GM23338 (cell line): ENCODE measurements at regions not wholly inside any gene's neighbourhood (a gene's known extent, or its start where the extent isn't known, plus 50 kb on each side); places are given as distances from the start of the nearest gene placed in this dataset.

ENCODE experiments used
- ATAC-seq: fragments of 200-7000 bp; cut with Tn5 transposase; 3 replicates; pipeline ENCODE4 v1.9.1; 2020
- DNase-seq: peaks from one replicate; pipeline ENCODE4 v3.0.0-alpha.2; 2015; ENCODE audit warnings: low spot score
- H2AFZ ChIP-seq: fragments of 200-600 bp; sonication (generic); 2 replicates; pipeline ENCODE4 v1.8.0; 2016; ENCODE audit warnings: antibody characterized with exemption, mild to moderate bottlenecking, moderate library complexity
- H3F3A ChIP-seq: fragments of 200-600 bp; sonication (generic); replicated peaks from 2 replicates; pipeline ENCODE4 v1.8.0; 2017; ENCODE audit warnings: antibody characterized with exemption, mixed run types, low read depth
- H3K27ac ChIP-seq: fragments of 200-600 bp; sonication (generic); 2 replicates; pipeline ENCODE4 v1.6.1; 2016; ENCODE audit warnings: low read depth
- H3K27me3 ChIP-seq: fragments of 200-600 bp; sonication (generic); 2 replicates; pipeline ENCODE4 v1.8.0; 2016; ENCODE audit warnings: mild to moderate bottlenecking, mixed run types, moderate library complexity; ENCODE audit not compliant: insufficient read depth
- H3K36me3 ChIP-seq: fragments of 200-600 bp; sonication (generic); 2 replicates; pipeline ENCODE4 v1.8.0; 2016; ENCODE audit warnings: mild to moderate bottlenecking; ENCODE audit not compliant: insufficient read depth
- H3K4me1 ChIP-seq: fragments of 200-600 bp; sonication (generic); 2 replicates; pipeline ENCODE4 v1.8.0; 2016; ENCODE audit warnings: mild to moderate bottlenecking, moderate library complexity; ENCODE audit not compliant: insufficient read depth
- H3K4me2 ChIP-seq: fragments of 200-600 bp; sonication (generic); 2 replicates; pipeline ENCODE4 v1.7.1; 2017; ENCODE audit warnings: mixed run types
- H3K4me3 ChIP-seq: fragments of 200-600 bp; sonication (generic); 2 replicates; pipeline ENCODE4 v1.6.1; 2016; ENCODE audit warnings: mixed run types
- H3K79me2 ChIP-seq: fragments of 200-600 bp; sonication (generic); replicated peaks from 2 replicates; pipeline ENCODE4 v1.8.0; 2017; ENCODE audit warnings: mild to moderate bottlenecking; ENCODE audit not compliant: insufficient read depth
- H3K9me2 ChIP-seq: fragments of 200-600 bp; sonication (generic); 2 replicates; pipeline ENCODE4 v1.8.0; 2017; ENCODE audit not compliant: insufficient read depth
- H4K20me1 ChIP-seq: fragments of 200-600 bp; sonication (generic); replicated peaks from 2 replicates; pipeline ENCODE4 v1.8.0; 2017; ENCODE audit warnings: mild to moderate bottlenecking; ENCODE audit not compliant: insufficient read depth
- H3K27ac Mint-ChIP-seq: 2 replicates; pipeline ENCODE4 v1.8.0; 2020; ENCODE audit warnings: inconsistent platforms, mild to moderate bottlenecking, moderate library complexity, mixed read lengths
- H3K27me3 Mint-ChIP-seq: 3 replicates; pipeline ENCODE4 v1.8.0; 2022; ENCODE audit warnings: low read depth, mild to moderate bottlenecking, moderate library complexity, mixed read lengths, inconsistent platforms; ENCODE audit not compliant: insufficient read depth, poor library complexity
- H3K36me3 Mint-ChIP-seq: 3 replicates; pipeline ENCODE4 v1.8.0; 2021; ENCODE audit warnings: low read depth, mild to moderate bottlenecking, inconsistent platforms, moderate library complexity, mixed read lengths
- H3K4me1 Mint-ChIP-seq: 3 replicates; pipeline ENCODE4 v1.8.0; 2020; ENCODE audit warnings: mild to moderate bottlenecking, inconsistent platforms, mixed read lengths
- H3K4me3 Mint-ChIP-seq: 3 replicates; pipeline ENCODE4 v1.8.0; 2021; ENCODE audit warnings: moderate library complexity, mild to moderate bottlenecking, inconsistent platforms, mixed read lengths
- H3K9me3 Mint-ChIP-seq: 3 replicates; pipeline ENCODE4 v1.8.0; 2020; ENCODE audit warnings: moderate library complexity, mild to moderate bottlenecking, inconsistent platforms, mixed read lengths
- CREB1 ChIP-seq: fragments of 250-450 bp; sonication (Bioruptor Pico); IDR thresholded peaks from 2 replicates; pipeline ENCODE4 v1.5.0; 2020; ENCODE audit warnings: low read depth, mild to moderate bottlenecking, moderate library complexity
- EZH2 ChIP-seq: fragments of 200-600 bp; sonication (generic); IDR thresholded peaks from one replicate; pipeline ENCODE4 v1.8.0; 2017; ENCODE audit warnings: antibody characterized with exemption, mild to moderate bottlenecking, low read depth; ENCODE audit not compliant: unreplicated experiment
- EZH2phosphoT487 ChIP-seq: fragments of 200-600 bp; sonication (generic); IDR thresholded peaks from one replicate; pipeline ENCODE4 v1.8.1; 2018; ENCODE audit warnings: antibody characterized with exemption; ENCODE audit not compliant: unreplicated experiment
- POLR2AphosphoS5 ChIP-seq: IDR thresholded peaks from 2 replicates; pipeline ENCODE4 v1.6.1; 2016; ENCODE audit warnings: antibody characterized with exemption, low read depth
- STAT1 ChIP-seq: IDR thresholded peaks from one replicate; pipeline ENCODE4 v1.6.1; 2016; ENCODE audit warnings: antibody characterized with exemption; ENCODE audit not compliant: unreplicated experiment
- ZNF114 ChIP-seq: fragments of 250-450 bp; sonication (Bioruptor Pico); IDR thresholded peaks from 2 replicates; pipeline ENCODE4 v1.5.0; 2020; ENCODE audit warnings: mild to moderate bottlenecking, moderate library complexity
- ZNF331 ChIP-seq: fragments of 250-450 bp; sonication (Bioruptor Pico); IDR thresholded peaks from 2 replicates; pipeline ENCODE4 v1.5.0; 2020; ENCODE audit warnings: low read depth, mild to moderate bottlenecking, moderate library complexity
- TF ChIP-seq, protein P1 (sequence below), 2 experiments: fragments of 200-600 bp in 1 of 2; sonication (generic) in 1 of 2; conservative IDR thresholded peaks; 2 replicates each; pipeline versions ENCODE4 v1.5.1 to v1.6.1; 2016 to 2017; ENCODE audit warnings: antibody characterized with exemption in 2 of 2, low read depth in 2 of 2, mild to moderate bottlenecking in 2 of 2, moderate library complexity in 1 of 2
- TF ChIP-seq, protein P2 (sequence below): IDR thresholded peaks from 2 replicates; pipeline ENCODE4 v1.6.1; 2016; ENCODE audit warnings: antibody characterized with exemption

DNA sequence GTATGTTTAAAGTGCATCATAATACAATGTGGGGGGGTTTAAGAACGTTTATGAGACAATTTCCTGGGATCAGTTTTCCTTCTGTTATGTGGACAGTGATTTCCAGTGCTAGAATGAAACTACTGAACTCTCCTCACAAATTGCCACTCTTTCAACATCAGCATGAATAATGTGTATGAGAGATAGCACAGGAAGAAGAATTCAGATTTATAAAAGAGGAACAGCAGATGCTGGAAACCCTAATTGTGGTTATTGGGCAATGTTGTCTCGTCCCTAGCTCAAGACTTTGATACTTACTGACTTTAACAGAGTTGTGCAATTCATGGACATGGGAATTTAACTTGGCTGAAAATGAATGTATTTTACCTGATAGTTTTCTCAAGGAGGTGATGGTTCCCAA, 410.8 kb upstream of the MEF2C start (continued):
- TF ChIP-seq, protein P1, sequence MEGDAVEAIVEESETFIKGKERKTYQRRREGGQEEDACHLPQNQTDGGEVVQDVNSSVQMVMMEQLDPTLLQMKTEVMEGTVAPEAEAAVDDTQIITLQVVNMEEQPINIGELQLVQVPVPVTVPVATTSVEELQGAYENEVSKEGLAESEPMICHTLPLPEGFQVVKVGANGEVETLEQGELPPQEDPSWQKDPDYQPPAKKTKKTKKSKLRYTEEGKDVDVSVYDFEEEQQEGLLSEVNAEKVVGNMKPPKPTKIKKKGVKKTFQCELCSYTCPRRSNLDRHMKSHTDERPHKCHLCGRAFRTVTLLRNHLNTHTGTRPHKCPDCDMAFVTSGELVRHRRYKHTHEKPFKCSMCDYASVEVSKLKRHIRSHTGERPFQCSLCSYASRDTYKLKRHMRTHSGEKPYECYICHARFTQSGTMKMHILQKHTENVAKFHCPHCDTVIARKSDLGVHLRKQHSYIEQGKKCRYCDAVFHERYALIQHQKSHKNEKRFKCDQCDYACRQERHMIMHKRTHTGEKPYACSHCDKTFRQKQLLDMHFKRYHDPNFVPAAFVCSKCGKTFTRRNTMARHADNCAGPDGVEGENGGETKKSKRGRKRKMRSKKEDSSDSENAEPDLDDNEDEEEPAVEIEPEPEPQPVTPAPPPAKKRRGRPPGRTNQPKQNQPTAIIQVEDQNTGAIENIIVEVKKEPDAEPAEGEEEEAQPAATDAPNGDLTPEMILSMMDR (conservative IDR thresholded peaks at IDR 0.05; ENCODE audit: low read depth in 2 of 2) = no peak
- TF ChIP-seq POLR2AphosphoS5 (no peak), ZNF114 (CRISPR knock-in tag) (no peak), ZNF331 (no peak), CREB1 (CRISPR knock-in tag) (no peak), STAT1 (no peak)
- TF ChIP-seq, protein P2, sequence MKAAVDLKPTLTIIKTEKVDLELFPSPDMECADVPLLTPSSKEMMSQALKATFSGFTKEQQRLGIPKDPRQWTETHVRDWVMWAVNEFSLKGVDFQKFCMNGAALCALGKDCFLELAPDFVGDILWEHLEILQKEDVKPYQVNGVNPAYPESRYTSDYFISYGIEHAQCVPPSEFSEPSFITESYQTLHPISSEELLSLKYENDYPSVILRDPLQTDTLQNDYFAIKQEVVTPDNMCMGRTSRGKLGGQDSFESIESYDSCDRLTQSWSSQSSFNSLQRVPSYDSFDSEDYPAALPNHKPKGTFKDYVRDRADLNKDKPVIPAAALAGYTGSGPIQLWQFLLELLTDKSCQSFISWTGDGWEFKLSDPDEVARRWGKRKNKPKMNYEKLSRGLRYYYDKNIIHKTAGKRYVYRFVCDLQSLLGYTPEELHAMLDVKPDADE = no peak

DNA sequence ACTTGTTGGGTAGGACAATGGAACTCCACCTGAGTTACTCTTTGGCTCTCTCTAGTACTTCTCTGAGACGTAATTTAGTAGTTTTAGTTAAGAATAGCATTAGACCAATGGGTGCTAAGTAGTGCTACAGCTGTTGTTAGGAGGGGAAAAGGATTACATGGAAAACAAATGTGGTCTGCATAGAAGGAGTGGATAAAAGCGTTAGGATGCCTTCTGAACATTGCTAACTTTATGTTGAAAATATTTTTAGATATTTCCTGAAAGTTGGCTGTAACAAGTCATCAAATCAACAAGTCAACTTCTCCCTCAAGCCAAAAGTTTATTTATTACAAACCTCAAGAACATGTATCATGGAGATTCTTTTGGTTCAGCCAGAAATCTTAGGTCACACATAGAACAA, 409.5 kb upstream of the MEF2C start:
- DNase-seq (no peak), ATAC-seq (no peak)
- no peaks in the 10 kb centered on the region for H3K36me3 Mint-ChIP-seq
- H3K9me2 ChIP-seq = no peaks in the 10 kb centered on the region
- no peaks in the 10 kb centered on the region for H3K27me3 ChIP-seq
- H3K79me2 ChIP-seq = no peaks in the 10 kb centered on the region
- no peaks in the 10 kb centered on the region for H4K20me1 ChIP-seq
- H3K27ac Mint-ChIP-seq = no peak overlapping the region
- H3K27me3 Mint-ChIP-seq = no peaks in the 10 kb centered on the region
- no peaks in the 10 kb centered on the region for H3K36me3 ChIP-seq
- H3F3A ChIP-seq = no peaks in the 10 kb centered on the region
- no peak overlapping the region for H2AFZ ChIP-seq
- peaks cover 6% of the 10 kb centered on the region for H3K4me1 Mint-ChIP-seq
- H3K27ac ChIP-seq = no peak overlapping the region
- H3K4me3 Mint-ChIP-seq = no peak overlapping the region
- H3K9me3 Mint-ChIP-seq = no peaks in the 10 kb centered on the region
- TF ChIP-seq EZH2phosphoT487 = no peak
- H3K4me2 ChIP-seq = no peak overlapping the region
- H3K4me3 ChIP-seq = no peak overlapping the region
- H3K4me1 ChIP-seq = no peaks in the 10 kb centered on the region

DNA sequence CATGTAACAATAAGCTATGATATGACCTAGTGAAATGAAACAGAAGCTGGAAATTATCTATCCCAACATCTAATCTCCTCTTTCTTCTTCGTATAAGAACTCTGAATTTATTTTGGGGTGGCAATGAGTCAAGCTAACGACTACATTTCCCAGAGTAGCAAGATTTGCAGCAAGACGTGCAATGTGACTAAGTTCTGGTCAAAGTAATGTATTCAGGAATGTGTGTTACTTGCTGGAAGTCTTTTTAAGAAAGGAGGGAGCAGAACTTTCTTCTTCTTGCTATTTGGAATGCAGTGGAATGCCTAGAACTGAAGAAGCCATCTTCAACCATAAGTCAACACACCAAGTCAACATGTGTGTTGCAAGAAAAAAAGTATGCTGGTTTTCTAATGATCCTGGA, 406.6 kb upstream of the MEF2C start:
- no peak overlapping the region for H3K27ac ChIP-seq
- H3K4me1 ChIP-seq = no peaks in the 10 kb centered on the region
- no peaks in the 10 kb centered on the region for H3K27me3 Mint-ChIP-seq
- ATAC-seq (no peak), DNase-seq (no peak)
- H3K9me2 ChIP-seq = no peaks in the 10 kb centered on the region
- H3K9me3 Mint-ChIP-seq = no peaks in the 10 kb centered on the region
- H3K36me3 ChIP-seq = no peaks in the 10 kb centered on the region
- no peaks in the 10 kb centered on the region for H3F3A ChIP-seq
- no peak overlapping the region for H3K4me2 ChIP-seq
- no peak overlapping the region for H2AFZ ChIP-seq
- no peak overlapping the region for H3K27ac Mint-ChIP-seq
- no peak overlapping the region for H3K4me3 Mint-ChIP-seq
- H3K4me1 Mint-ChIP-seq = peaks cover 6% of the 10 kb centered on the region
- no peak overlapping the region for H3K4me3 ChIP-seq
- H3K27me3 ChIP-seq = no peaks in the 10 kb centered on the region
- H3K79me2 ChIP-seq = no peaks in the 10 kb centered on the region
- no peaks in the 10 kb centered on the region for H4K20me1 ChIP-seq
- no peaks in the 10 kb centered on the region for H3K36me3 Mint-ChIP-seq
- TF ChIP-seq, protein P1 (conservative IDR thresholded peaks at IDR 0.05; ENCODE audit: low read depth in 2 of 2) = no peak
- TF ChIP-seq ZNF114 (CRISPR knock-in tag) (no peak), EZH2 (no peak), STAT1 (no peak)
- TF ChIP-seq, protein P2 = no peak
